HepG2 (cell line): ENCODE measurements at regions not wholly inside any gene's neighbourhood (a gene's known extent, or its start where the extent isn't known, plus 50 kb on each side); places are given as distances from the start of the nearest gene placed in this dataset.

ENCODE experiments used
- ATAC-seq: fragments of 200-7000 bp; cut with Tn5 transposase; 3 replicates; pipeline ENCODE4 v1.9.1; 2020; ENCODE audit warnings: mild to moderate bottlenecking, moderate library complexity
- BruUV-seq: library from RNA; stranded (reverse); fragments of 400-500 nt; replicated peaks from 2 replicates; lab custom pipeline; 2021; lab: Mats Ljungman, UMichigan
- CTCF ChIA-PET: fragments of 300-600 bp; formaldehyde crosslinking; extraction: SDS; loops from one replicate; lab custom pipeline; 2021; ENCODE audit warnings: low total read pairs, inconsistent platforms, low intra/inter-chr PET ratio; lab: Yijun Ruan, JAX
- POLR2A ChIA-PET: fragments of 350-600 bp; sonication (Branson Sonifier 250); formaldehyde crosslinking; loops from one replicate; lab custom pipeline; 2020; ENCODE audit warnings: antibody characterized with exemption, inconsistent platforms; lab: Yijun Ruan, JAX
- DNase-seq: peaks from one replicate; pipeline ENCODE4 v3.0.0-alpha.2; 2015; ENCODE audit warnings: low spot score
- FAIRE-seq: peaks from 3 replicates; lab custom pipeline; 2011; peaks lifted over from hg19 to GRCh38; lab: Jason Lieb, UNC
- H2AFZ ChIP-seq: one replicate; pipeline ENCODE4 v1.6.1; 2011; ENCODE audit warnings: low read length, inconsistent platforms
- H3K27ac ChIP-seq: fragments of 300-600 bp; 3 replicates; pipeline ENCODE4 v1.8.0; 2011; ENCODE audit warnings: mixed run types, mild to moderate bottlenecking, mixed read lengths, low read length, inconsistent platforms; ENCODE audit not compliant: insufficient read depth; ENCODE audit errors: extremely low read length
- H3K27me3 ChIP-seq, 2 experiments: fragments of 200-600 bp in 1 of 2; 2 replicates in 1 of 2; 3 replicates in 1 of 2; pipeline versions ENCODE4 v1.6.0 to v1.8.0; 2011; ENCODE audit warnings: low read length in 2 of 2, mild to moderate bottlenecking in 2 of 2, moderate library complexity in 2 of 2, inconsistent platforms in 1 of 2; ENCODE audit not compliant: insufficient read depth in 2 of 2, control insufficient read depth in 1 of 2
- H3K36me3 ChIP-seq, 2 experiments: fragments of 200-600 bp in 1 of 2; replicated peaks in 1 of 2; 2 replicates in 1 of 2; 3 replicates in 1 of 2; pipeline versions ENCODE4 v1.5.1 to v1.8.0; 2011; ENCODE audit warnings: low read length in 2 of 2, inconsistent platforms in 1 of 2; ENCODE audit not compliant: insufficient read depth in 2 of 2, control insufficient read depth in 1 of 2
- H3K4me1 ChIP-seq: 2 replicates; pipeline ENCODE4 v1.5.1; 2012; ENCODE audit warnings: low read length, inconsistent platforms; ENCODE audit not compliant: insufficient read depth
- H3K4me2 ChIP-seq: 2 replicates; pipeline ENCODE4 v1.6.0; 2011; ENCODE audit warnings: low read depth, low read length, inconsistent platforms
- H3K4me3 ChIP-seq, 3 experiments: fragments of 200-600 bp in 1 of 3; sonication (generic), shearing (Covaris generic) in 1 of 3; replicated peaks in 1 of 3; 2 replicates each; pipeline ENCODE4 v1.5.1; 2011 to 2016; ENCODE audit warnings: low read length in 3 of 3, inconsistent platforms in 2 of 3, low read depth in 2 of 3, mild to moderate bottlenecking in 2 of 3, control low read depth in 1 of 3, mixed read lengths in 1 of 3; ENCODE audit not compliant: insufficient read depth in 1 of 3
- H3K79me2 ChIP-seq: one replicate; pipeline ENCODE4 v1.6.1; 2011; ENCODE audit warnings: low read length, inconsistent platforms; ENCODE audit not compliant: insufficient read depth
- H3K9ac ChIP-seq: 2 replicates; pipeline ENCODE4 v1.6.0; 2011; ENCODE audit warnings: mild to moderate bottlenecking, low read depth, low read length, inconsistent platforms; ENCODE audit not compliant: insufficient read depth
- H3K9me3 ChIP-seq: 2 replicates; pipeline ENCODE4 v1.5.1; 2012; ENCODE audit warnings: mild to moderate bottlenecking, low read length
- H4K20me1 ChIP-seq: 2 replicates; pipeline ENCODE4 v1.6.0; 2011; ENCODE audit warnings: inconsistent platforms, mild to moderate bottlenecking, low read length, moderate library complexity; ENCODE audit not compliant: insufficient read depth
- ARHGAP35 ChIP-seq: sonication (generic); formaldehyde crosslinking; IDR thresholded peaks from 2 replicates; pipeline ENCODE4 v1.9.0; 2022; ENCODE audit warnings: mild to moderate bottlenecking, inconsistent platforms, moderate library complexity, missing genetic modification reagents, borderline replicate concordance
- ATRX ChIP-seq: sonication (generic); formaldehyde crosslinking; IDR thresholded peaks from 2 replicates; pipeline ENCODE4 v1.4.0; 2020; ENCODE audit warnings: missing genetic modification reagents, borderline replicate concordance
- HOXA7 ChIP-seq: sonication (generic); formaldehyde crosslinking; IDR thresholded peaks from 2 replicates; pipeline ENCODE4 v1.8.1; 2022; ENCODE audit warnings: mild to moderate bottlenecking, missing genetic modification reagents, moderate library complexity
- NCOA5 ChIP-seq: sonication (generic); formaldehyde crosslinking; IDR thresholded peaks from 2 replicates; pipeline ENCODE4 v1.4.0; 2020; ENCODE audit warnings: missing genetic modification reagents
- NFE2 ChIP-seq: sonication (generic); formaldehyde crosslinking; IDR thresholded peaks from 2 replicates; pipeline ENCODE4 v1.4.0; 2020; ENCODE audit warnings: missing genetic modification reagents
- NPAS2 ChIP-seq: sonication (generic); formaldehyde crosslinking; IDR thresholded peaks from 2 replicates; pipeline ENCODE4 v1.8.0; 2022; ENCODE audit warnings: mild to moderate bottlenecking, missing genetic modification reagents, borderline replicate concordance
- ZBTB7A ChIP-seq: sonication (generic); formaldehyde crosslinking; IDR thresholded peaks from 2 replicates; pipeline ENCODE4 v1.8.0; 2022; ENCODE audit warnings: mild to moderate bottlenecking, missing genetic modification reagents
- ZNF234 ChIP-seq: sonication (generic); formaldehyde crosslinking; conservative IDR thresholded peaks from 2 replicates; pipeline ENCODE4 v1.5.1; 2020; ENCODE audit warnings: mild to moderate bottlenecking, missing genetic modification reagents
- ZNF597 ChIP-seq: sonication (generic); formaldehyde crosslinking; IDR thresholded peaks from 2 replicates; pipeline ENCODE4 v1.5.0; 2020; ENCODE audit warnings: missing genetic modification reagents
- ZNF740 ChIP-seq: sonication (generic); formaldehyde crosslinking; IDR thresholded peaks from 2 replicates; pipeline ENCODE4 v1.4.0; 2020; ENCODE audit warnings: missing genetic modification reagents
- ZNF761 ChIP-seq: sonication (generic); formaldehyde crosslinking; conservative IDR thresholded peaks from 2 replicates; pipeline ENCODE4 v1.4.0; 2020; ENCODE audit warnings: mild to moderate bottlenecking, missing genetic modification reagents
- ZNF850 ChIP-seq: sonication (generic); formaldehyde crosslinking; conservative IDR thresholded peaks from 2 replicates; pipeline ENCODE4 v1.9.0; 2021; ENCODE audit warnings: mild to moderate bottlenecking, missing genetic modification reagents
- ZNF883 ChIP-seq: sonication (generic); formaldehyde crosslinking; IDR thresholded peaks from 2 replicates; pipeline ENCODE4 v1.5.1; 2020; ENCODE audit warnings: mild to moderate bottlenecking, missing genetic modification reagents; ENCODE audit errors: not compliant biosample characterization
- WGBS: methylation state at CpG from one replicate; pipeline ENCODE4 v1.1.6; 2017; ENCODE audit warnings: low lambda C conversion rate; 5-methylcytosine and 5-hydroxymethylcytosine counted together
- in situ Hi-C: cut with HindIII; loops from 2 replicates; pipeline ENCODE4 v1.10.0; 2017; ENCODE audit warnings: low pct_unique_long_range_greater_than_20kb; ENCODE audit not compliant: extremely low pct_ligation_motif_present
- intact Hi-C: fragments of 100-400 bp; cut with micrococcal nuclease; formaldehyde crosslinking; loops from one replicate; pipeline ENCODE4 v1.10.0; 2022; ENCODE audit not compliant: unreplicated experiment

GRCh38 chr18:67194886-67195285, 321.6 kb downstream of the DSEL start:
- Histone ChIP-seq H3K27ac (no peak overlapping the region), H3K4me1 (no peaks in the 10 kb centered on the region), H3K4me2 (no peak overlapping the region), H2AFZ (no peak overlapping the region), H3K36me3 (no peaks in the 10 kb centered on the region), H4K20me1 (no peaks in the 10 kb centered on the region), H3K27me3 (no peaks in the 10 kb centered on the region), H3K79me2 (no peaks in the 10 kb centered on the region), H3K4me3 (no peak overlapping the region), H3K9ac (no peak overlapping the region), H3K9me3 (no peaks in the 10 kb centered on the region)
- WGBS: 6% methylated on average over 5 of the region's 5 CpGs
- DNase-seq (no peak), ATAC-seq (no peak), FAIRE-seq (no peak)
- intact Hi-C loops (loop anchor here (1.0 kb wide), 1 partner anchor 91 kb away; no protein-coding TSS in a partner anchor), in situ Hi-C loops (loop anchor here (5.0 to 25.0 kb wide), 2 partner anchors 88 to 633 kb away; no protein-coding TSS in a partner anchor)
- BruUV-seq: no TSS peak
- POLR2A ChIA-PET: no interaction called here
- TF ChIP-seq ARHGAP35 (CRISPR knock-in tag) (no peak), ZNF740 (CRISPR knock-in tag) (no peak), ATRX (CRISPR knock-in tag) (no peak), NPAS2 (no peak), NFE2 (CRISPR knock-in tag) (no peak), NCOA5 (CRISPR knock-in tag) (no peak), ZNF597 (CRISPR knock-in tag) (no peak), ZNF234 (CRISPR knock-in tag) (no peak), ZNF761 (CRISPR knock-in tag) (no peak), ZNF883 (CRISPR knock-in tag) (no peak), HOXA7 (CRISPR knock-in tag) (no peak), ZNF850 (no peak), ZBTB7A (CRISPR knock-in tag) (no peak)
- CTCF ChIA-PET: no interaction called here
